ENCODE measurements at regions not wholly inside any gene's neighbourhood (a gene's known extent, or its start where the extent isn't known, plus 50 kb on each side); places are given as distances from the start of the nearest gene placed in this dataset.

- TF ChIP-seq CTCF (IDR thresholded peaks at IDR 0.05) (no peak), POLR2A (IDR thresholded peaks at IDR 0.05) (no peak)
Measured at GRCh38 chr2:2493496-2493895, 162.4 kb upstream of the MYT1L start.

Data from lower leg skin (tissue), 3 donors.